NCI-H2196 (cell line): ENCODE measurements at regions not wholly inside any gene's neighbourhood (a gene's known extent, or its start where the extent isn't known, plus 50 kb on each side); places are given as distances from the start of the nearest gene placed in this dataset.

Source experiments
- DNase-seq: peaks from one replicate; lab custom pipeline; 2025; ENCODE audit not compliant: unreplicated experiment; lab: John Stamatoyannopoulos, UW

- DNase-seq = no peak
Measured at GRCh38 chrX:20481632-20482031, 214.9 kb upstream of the RPS6KA3 start.

GRCh38 chrX:20479896-20480295 lies 213.2 kb upstream of the RPS6KA3 start:
- DNase-seq = no peak

GRCh38 chrX:20479048-20479447 lies 212.3 kb upstream of the RPS6KA3 start:
- no peak for DNase-seq

GRCh38 chrX:20477836-20478524 lies 211.3 kb upstream of the RPS6KA3 start:
- peak; percentile 85 for DNase-seq

- DNase-seq = no peak
Measured at GRCh38 chrX:20477219-20477618, 210.5 kb upstream of the RPS6KA3 start.

GRCh38 chrX:20472620-20473258 lies 206.0 kb upstream of the RPS6KA3 start:
- DNase-seq = no peak

GRCh38 chrX:20472148-20472547 lies 205.4 kb upstream of the RPS6KA3 start:
- DNase-seq = no peak

- DNase-seq = no peak
Measured at GRCh38 chrX:20471483-20471882, 204.8 kb upstream of the RPS6KA3 start.

GRCh38 chrX:20463296-20464075 lies 196.8 kb upstream of the RPS6KA3 start:
- DNase-seq = peak; percentile 11

GRCh38 chrX:20461576-20461975 lies 194.9 kb upstream of the RPS6KA3 start:
- DNase-seq = no peak

- DNase-seq = no peak
Measured at GRCh38 chrX:20461002-20461401, 194.3 kb upstream of the RPS6KA3 start.

- no peak for DNase-seq
Measured at GRCh38 chrX:20459410-20460350, 193.0 kb upstream of the RPS6KA3 start.

- no peak for DNase-seq
Measured at GRCh38 chrX:20456971-20457370, 190.3 kb upstream of the RPS6KA3 start.

- no peak for DNase-seq
Measured at GRCh38 chrX:20455001-20455400, 188.3 kb upstream of the RPS6KA3 start.

GRCh38 chrX:20454117-20454516 lies 187.4 kb upstream of the RPS6KA3 start:
- no peak for DNase-seq

- no peak for DNase-seq
Measured at GRCh38 chrX:20452487-20452886, 185.8 kb upstream of the RPS6KA3 start.

GRCh38 chrX:20451929-20452328 lies 185.2 kb upstream of the RPS6KA3 start:
- DNase-seq = no peak

- no peak for DNase-seq
Measured at GRCh38 chrX:20445109-20445508, 178.4 kb upstream of the RPS6KA3 start.

GRCh38 chrX:20442597-20442996 lies 175.9 kb upstream of the RPS6KA3 start:
- DNase-seq = peak; percentile 49

GRCh38 chrX:20441123-20441522 lies 174.4 kb upstream of the RPS6KA3 start:
- no peak for DNase-seq
